IMR-90 (cell line): ENCODE measurements at regions not wholly inside any gene's neighbourhood (a gene's known extent, or its start where the extent isn't known, plus 50 kb on each side); places are given as distances from the start of the nearest gene placed in this dataset.

Experiments
- ATAC-seq: fragments of 200-7000 bp; cut with Tn5 transposase; 2 replicates; pipeline ENCODE4 v1.9.1; 2020; ENCODE audit warnings: low read depth, mild to moderate bottlenecking, moderate library complexity
- BruUV-seq: library from RNA; stranded (reverse); fragments of 400-500 nt; replicated peaks from 2 replicates; lab custom pipeline; 2021; lab: Mats Ljungman, UMichigan
- CTCF ChIA-PET: fragments of 300-600 bp; formaldehyde crosslinking; extraction: SDS; loops from one replicate; lab custom pipeline; 2021; ENCODE audit warnings: antibody characterized with exemption; lab: Yijun Ruan, JAX
- POLR2A ChIA-PET: fragments of 300-600 bp; sonication (Branson Sonifier 250); formaldehyde crosslinking; loops from one replicate; lab custom pipeline; 2022; ENCODE audit warnings: antibody characterized with exemption; ENCODE audit not compliant: unreplicated experiment; lab: Charles Lee
- DNase-seq: peaks from one replicate; pipeline ENCODE4 v3.0.0; 2013
- H2AFZ ChIP-seq: replicated peaks from 2 replicates; pipeline ENCODE3; 2013; ENCODE audit warnings: low read length, mild to moderate bottlenecking; ENCODE audit not compliant: poor library complexity
- H2AK5ac ChIP-seq: 2 replicates; pipeline ENCODE4 v1.6.1; 2013; ENCODE audit warnings: low read depth, low read length, inconsistent platforms
- H2AK9ac ChIP-seq: replicated peaks from 2 replicates; pipeline ENCODE3; 2013; ENCODE audit warnings: mild to moderate bottlenecking, low read depth, low read length, moderate library complexity; ENCODE audit not compliant: poor library complexity
- H2BK120ac ChIP-seq: 2 replicates; pipeline ENCODE4 v1.6.1; 2013; ENCODE audit warnings: low read depth, low read length, inconsistent platforms
- H2BK15ac ChIP-seq: 3 replicates; pipeline ENCODE4 v1.6.1; 2013; ENCODE audit warnings: low read depth, low read length, inconsistent platforms
- H2BK20ac ChIP-seq: 2 replicates; pipeline ENCODE4 v1.6.1; 2013; ENCODE audit warnings: low read depth, mild to moderate bottlenecking, inconsistent platforms, low read length, moderate library complexity
- H2BK5ac ChIP-seq: 2 replicates; pipeline ENCODE4 v1.6.1; 2013; ENCODE audit warnings: mild to moderate bottlenecking, low read depth, low read length, inconsistent platforms; ENCODE audit not compliant: poor library complexity, severe bottlenecking
- H3K14ac ChIP-seq: replicated peaks from 2 replicates; pipeline ENCODE4 v1.6.1; 2013; ENCODE audit warnings: low read depth, low read length, inconsistent platforms
- H3K18ac ChIP-seq: 2 replicates; pipeline ENCODE4 v1.6.1; 2013; ENCODE audit warnings: low read depth, low read length, control low read depth
- H3K23ac ChIP-seq: 2 replicates; pipeline ENCODE4 v1.6.1; 2013; ENCODE audit warnings: low read depth, low read length, inconsistent platforms
- H3K27ac ChIP-seq: 2 replicates; pipeline ENCODE4 v1.5.1; 2013; ENCODE audit warnings: mild to moderate bottlenecking, control low read depth, low read length; ENCODE audit not compliant: insufficient read depth
- H3K27me3 ChIP-seq: 2 replicates; pipeline ENCODE4 v1.6.1; 2013; ENCODE audit warnings: low read length; ENCODE audit not compliant: control insufficient read depth, insufficient read depth
- H3K36me3 ChIP-seq: 2 replicates; pipeline ENCODE4 v1.6.1; 2013; ENCODE audit warnings: low read length, mixed read lengths; ENCODE audit not compliant: control insufficient read depth, insufficient read depth
- H3K4ac ChIP-seq: 2 replicates; pipeline ENCODE4 v1.6.1; 2013; ENCODE audit warnings: low read depth, low read length, inconsistent platforms
- H3K4me1 ChIP-seq: 2 replicates; pipeline ENCODE4 v1.6.1; 2013; ENCODE audit warnings: low read length, mixed read lengths; ENCODE audit not compliant: control insufficient read depth, insufficient read depth
- H3K4me2 ChIP-seq: 2 replicates; pipeline ENCODE4 v1.6.1; 2013; ENCODE audit warnings: low read depth, mild to moderate bottlenecking, control low read depth, low read length, moderate library complexity
- H3K4me3 ChIP-seq: 2 replicates; pipeline ENCODE4 v1.5.1; 2013; ENCODE audit warnings: low read depth, mild to moderate bottlenecking, control low read depth, low read length, moderate library complexity; ENCODE audit not compliant: insufficient read depth
- H3K56ac ChIP-seq: 2 replicates; pipeline ENCODE4 v1.6.1; 2013; ENCODE audit warnings: low read length, inconsistent platforms; ENCODE audit not compliant: insufficient read depth; ENCODE audit errors: extremely low read depth
- H3K79me1 ChIP-seq, 2 experiments: 2 replicates each; pipeline ENCODE4 v1.6.1; 2013; ENCODE audit warnings: low read length in 2 of 2, inconsistent platforms in 1 of 2, low read depth in 1 of 2
- H3K9ac ChIP-seq: 2 replicates; pipeline ENCODE4 v1.6.1; 2013; ENCODE audit warnings: low read depth, low read length, control low read depth
- H3K9me1 ChIP-seq: 2 replicates; pipeline ENCODE4 v1.6.1; 2013; ENCODE audit warnings: low read length, inconsistent platforms; ENCODE audit not compliant: insufficient read depth
- H3K9me3 ChIP-seq: 2 replicates; pipeline ENCODE4 v1.6.1; 2013; ENCODE audit warnings: low read length; ENCODE audit not compliant: control insufficient read depth, insufficient read depth
- H4K20me1 ChIP-seq: 2 replicates; pipeline ENCODE4 v1.6.1; 2013; ENCODE audit warnings: low read length, inconsistent platforms; ENCODE audit not compliant: insufficient read depth
- H4K5ac ChIP-seq: 2 replicates; pipeline ENCODE4 v1.6.1; 2013; ENCODE audit warnings: mild to moderate bottlenecking, low read depth, low read length, control low read depth
- H4K8ac ChIP-seq, 2 experiments: 2 replicates each; pipeline ENCODE4 v1.6.1; 2013; ENCODE audit warnings: low read depth in 2 of 2, low read length in 2 of 2, control low read depth in 1 of 2, inconsistent platforms in 1 of 2
- H4K91ac ChIP-seq: 2 replicates; pipeline ENCODE4 v1.6.1; 2013; ENCODE audit warnings: low read depth, low read length, inconsistent platforms; ENCODE audit not compliant: insufficient read depth
- CHD1 ChIP-seq: IDR thresholded peaks from 2 replicates; pipeline ENCODE4 v1.6.1; 2012; ENCODE audit warnings: low read depth, low read length, improper control_type of control experiment
- FOS ChIP-seq: fragments of 150-350 bp; IDR thresholded peaks from 2 replicates; pipeline ENCODE4 v1.6.1; 2016; ENCODE audit warnings: low read depth, low read length
- MAZ ChIP-seq: IDR thresholded peaks from 2 replicates; pipeline ENCODE4 v1.6.1; 2012; ENCODE audit warnings: low read depth, mild to moderate bottlenecking, low read length, improper control_type of control experiment, moderate library complexity, borderline replicate concordance
- NFE2L2 ChIP-seq: fragments of 150-350 bp; IDR thresholded peaks from 2 replicates; pipeline ENCODE4 v1.6.1; 2016; ENCODE audit warnings: low read depth, mild to moderate bottlenecking, low read length
- POLR2A ChIP-seq: IDR thresholded peaks from 2 replicates; pipeline ENCODE4 v1.6.1; 2012; ENCODE audit warnings: mild to moderate bottlenecking, low read depth, low read length
- RFX5 ChIP-seq: IDR thresholded peaks from 2 replicates; pipeline ENCODE4 v1.8.0; 2012; ENCODE audit warnings: low read depth, mild to moderate bottlenecking, low read length, moderate library complexity
- SMC3 ChIP-seq: fragments of 150-350 bp; IDR thresholded peaks from 2 replicates; pipeline ENCODE4 v1.6.1; 2016; ENCODE audit warnings: low read depth, mild to moderate bottlenecking, antibody characterized with exemption, low read length, moderate library complexity
- WGBS, 2 experiments: methylation state at CpG; one replicate each; pipeline versions ENCODE4 v1.1.5 to v1.1.7; 2013; ENCODE audit warnings: missing lambda C conversion rate in 2 of 2; ENCODE audit not compliant: insufficient read length in 1 of 2; ENCODE audit errors: extremely low coverage in 2 of 2; 5-methylcytosine and 5-hydroxymethylcytosine counted together
- dilution Hi-C: fragments of 300-500 bp; cut with HindIII; formaldehyde crosslinking; loops from one replicate; pipeline ENCODE4 v1.14.3; 2018; ENCODE audit warnings: low sequenced_read_pairs; ENCODE audit not compliant: unreplicated experiment
- in situ Hi-C: fragments of 300-500 bp; cut with MboI; formaldehyde crosslinking; loops from 3 replicates; pipeline ENCODE4 v1.14.3; 2019; ENCODE audit warnings: low sequenced_read_pairs, inconsistent platforms, mixed read lengths
- intact Hi-C: fragments of 100-400 bp; cut with micrococcal nuclease; formaldehyde crosslinking; loops from 2 replicates; pipeline ENCODE4 v1.10.0; 2022
- TF ChIP-seq, protein P1 (sequence below): fragments of 150-350 bp; IDR thresholded peaks from 2 replicates; pipeline ENCODE4 v1.6.1; 2016; ENCODE audit warnings: low read depth, mild to moderate bottlenecking, low read length, moderate library complexity, borderline replicate concordance
- TF ChIP-seq, protein P2 (sequence below): conservative IDR thresholded peaks from 2 replicates; pipeline ENCODE4 v1.5.1; 2012; ENCODE audit warnings: mild to moderate bottlenecking, low read depth, low read length, improper control_type of control experiment

DNA sequence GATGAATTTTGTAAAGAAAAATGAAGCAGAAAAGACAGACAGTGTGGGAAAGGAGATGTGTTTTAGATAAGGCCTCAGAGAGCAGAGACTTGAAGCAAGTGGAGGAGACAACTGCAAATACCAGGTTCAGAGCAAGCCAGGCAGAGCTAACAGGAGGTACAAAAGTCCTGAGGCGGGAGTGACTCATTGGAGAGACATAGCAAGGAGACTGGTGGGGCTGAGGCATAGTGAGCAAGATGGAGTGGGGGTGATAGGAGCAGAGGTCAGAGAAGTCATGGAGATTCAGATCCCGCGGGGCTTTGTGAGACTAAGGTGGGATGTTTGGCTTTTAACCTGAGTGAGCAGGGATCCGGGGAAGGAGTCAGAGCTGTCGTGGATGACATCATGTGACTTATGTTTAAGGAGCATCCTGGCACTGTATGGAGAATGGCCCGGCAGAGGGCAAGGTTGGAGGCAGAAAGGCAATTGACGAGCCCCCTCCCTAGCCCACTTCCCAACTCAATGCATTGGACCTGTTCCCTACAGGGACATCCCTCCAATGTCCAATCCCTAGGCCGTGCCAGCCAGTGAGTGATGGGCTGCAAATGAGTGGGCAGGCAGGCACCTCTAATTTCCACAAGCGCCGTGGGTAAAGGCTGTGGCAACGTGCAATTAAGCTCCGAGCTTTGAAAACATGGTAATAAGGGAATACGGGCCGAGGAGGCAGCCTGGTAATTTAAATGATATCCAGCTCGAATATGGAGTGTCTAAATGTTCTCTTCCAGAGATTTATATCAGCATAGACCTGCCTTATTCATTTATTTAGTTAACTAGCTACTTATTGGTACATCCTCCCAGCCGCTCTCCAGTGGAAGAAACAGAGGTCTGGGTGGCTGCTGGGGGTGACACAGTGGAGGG, 206.8 kb upstream of the LHX5 start:
- DNase-seq: no peak
- Histone ChIP-seq H4K8ac (no peak overlapping the region), H2BK20ac (no peak overlapping the region), H3K4me3 (no peak overlapping the region), H2AK5ac (no peak overlapping the region), H3K9me3 (no peaks in the 10 kb centered on the region), H3K18ac (no peak overlapping the region), H3K4me2 (no peak overlapping the region), H2BK5ac (no peak overlapping the region), H4K5ac (no peak overlapping the region), H3K9me1 (no peaks in the 10 kb centered on the region), H3K9ac (no peak overlapping the region), H3K4ac (no peak overlapping the region), H2AFZ (no peak overlapping the region), H3K4me1 (no peaks in the 10 kb centered on the region), H3K36me3 (no peaks in the 10 kb centered on the region), H3K79me1 (no peaks in the 10 kb centered on the region), H3K27ac (no peak overlapping the region), H3K56ac (no peak overlapping the region), H4K20me1 (no peaks in the 10 kb centered on the region), H3K27me3 (peaks cover 17% of the 10 kb centered on the region), H2BK120ac (no peak overlapping the region), H2AK9ac (no peak overlapping the region), H3K14ac (no peak overlapping the region), H3K23ac (no peak overlapping the region), H4K91ac (no peak overlapping the region), H2BK15ac (no peak overlapping the region)
- no TSS peak for BruUV-seq
- no peak for ATAC-seq
- CTCF ChIA-PET: no interaction called here
- TF ChIP-seq CHD1: no peak
- TF ChIP-seq RFX5: no peak
- no peak for TF ChIP-seq NFE2L2
- no peak for TF ChIP-seq MAZ
- TF ChIP-seq POLR2A: no peak
- no peak for TF ChIP-seq FOS
- TF ChIP-seq, protein P1, sequence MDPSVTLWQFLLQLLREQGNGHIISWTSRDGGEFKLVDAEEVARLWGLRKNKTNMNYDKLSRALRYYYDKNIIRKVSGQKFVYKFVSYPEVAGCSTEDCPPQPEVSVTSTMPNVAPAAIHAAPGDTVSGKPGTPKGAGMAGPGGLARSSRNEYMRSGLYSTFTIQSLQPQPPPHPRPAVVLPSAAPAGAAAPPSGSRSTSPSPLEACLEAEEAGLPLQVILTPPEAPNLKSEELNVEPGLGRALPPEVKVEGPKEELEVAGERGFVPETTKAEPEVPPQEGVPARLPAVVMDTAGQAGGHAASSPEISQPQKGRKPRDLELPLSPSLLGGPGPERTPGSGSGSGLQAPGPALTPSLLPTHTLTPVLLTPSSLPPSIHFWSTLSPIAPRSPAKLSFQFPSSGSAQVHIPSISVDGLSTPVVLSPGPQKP: no peak
- TF ChIP-seq, protein P2, sequence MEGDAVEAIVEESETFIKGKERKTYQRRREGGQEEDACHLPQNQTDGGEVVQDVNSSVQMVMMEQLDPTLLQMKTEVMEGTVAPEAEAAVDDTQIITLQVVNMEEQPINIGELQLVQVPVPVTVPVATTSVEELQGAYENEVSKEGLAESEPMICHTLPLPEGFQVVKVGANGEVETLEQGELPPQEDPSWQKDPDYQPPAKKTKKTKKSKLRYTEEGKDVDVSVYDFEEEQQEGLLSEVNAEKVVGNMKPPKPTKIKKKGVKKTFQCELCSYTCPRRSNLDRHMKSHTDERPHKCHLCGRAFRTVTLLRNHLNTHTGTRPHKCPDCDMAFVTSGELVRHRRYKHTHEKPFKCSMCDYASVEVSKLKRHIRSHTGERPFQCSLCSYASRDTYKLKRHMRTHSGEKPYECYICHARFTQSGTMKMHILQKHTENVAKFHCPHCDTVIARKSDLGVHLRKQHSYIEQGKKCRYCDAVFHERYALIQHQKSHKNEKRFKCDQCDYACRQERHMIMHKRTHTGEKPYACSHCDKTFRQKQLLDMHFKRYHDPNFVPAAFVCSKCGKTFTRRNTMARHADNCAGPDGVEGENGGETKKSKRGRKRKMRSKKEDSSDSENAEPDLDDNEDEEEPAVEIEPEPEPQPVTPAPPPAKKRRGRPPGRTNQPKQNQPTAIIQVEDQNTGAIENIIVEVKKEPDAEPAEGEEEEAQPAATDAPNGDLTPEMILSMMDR: no peak
- TF ChIP-seq SMC3: no peak
- POLR2A ChIA-PET: no interaction called here
- in situ Hi-C loops: no loop called here
- WGBS, 2 experiments: 43% methylated on average over 1 of the region's 16 CpGs; no CpG with 5 or more reads in 1 of the 2 experiments
- dilution Hi-C loops: no loop called here
- intact Hi-C loops: no loop called here
